MG63 (cell line): ENCODE measurements at regions not wholly inside any gene's neighbourhood (a gene's known extent, or its start where the extent isn't known, plus 50 kb on each side); places are given as distances from the start of the nearest gene placed in this dataset.
A peak's percentile ranks its signal among the peaks of the same experiment; 100 is the strongest.
"Not testable (repeated sequence)": the region's sequence is repeated elsewhere in the genome, so short reads cannot be mapped to it uniquely, and the experiment has no call there.

Source experiments
- DNase-seq: peaks from one replicate; pipeline ENCODE4 v3.0.0-alpha.2; 2020
- H3K27me3 ChIP-seq: fragments of 250-450 bp; sonication (Bioruptor Pico); 2 replicates; pipeline ENCODE4 v1.5.1; 2020; ENCODE audit warnings: mild to moderate bottlenecking, moderate library complexity
- H3K36me3 ChIP-seq: fragments of 250-450 bp; sonication (Bioruptor Pico); 2 replicates; pipeline ENCODE4 v1.5.1; 2020; ENCODE audit warnings: mild to moderate bottlenecking, moderate library complexity
- H3K4me3 ChIP-seq: fragments of 250-450 bp; sonication (Bioruptor Pico); 2 replicates; pipeline ENCODE4 v1.5.1; 2020; ENCODE audit warnings: mild to moderate bottlenecking, moderate library complexity
- H3K9me3 ChIP-seq: fragments of 250-450 bp; sonication (Bioruptor Pico); 2 replicates; pipeline ENCODE4 v1.5.1; 2020; ENCODE audit warnings: mild to moderate bottlenecking, moderate library complexity

- Histone ChIP-seq H3K36me3 (no peaks in the 10 kb centered on the region), H3K27me3 (no peaks in the 10 kb centered on the region), H3K4me3 (no peak overlapping the region), H3K9me3 (no peaks in the 10 kb centered on the region)
- no peak for DNase-seq
Measured at GRCh38 chr9:120306561-120306960, 273.4 kb downstream of the CDK5RAP2 start.

GRCh38 chr9:120306088-120306487 lies 273.9 kb downstream of the CDK5RAP2 start:
- H3K9me3 ChIP-seq, result no peaks in the 10 kb centered on the region
- no peak overlapping the region for H3K4me3 ChIP-seq
- no peaks in the 10 kb centered on the region for H3K36me3 ChIP-seq
- no peaks in the 10 kb centered on the region for H3K27me3 ChIP-seq
- no peak for DNase-seq

- not testable (repeated sequence) for DNase-seq, H3K27me3 ChIP-seq, H3K4me3 ChIP-seq, H3K9me3 ChIP-seq, H3K36me3 ChIP-seq
Measured at GRCh38 chr9:120304896-120305295, 275.1 kb downstream of the CDK5RAP2 start.

DNA sequence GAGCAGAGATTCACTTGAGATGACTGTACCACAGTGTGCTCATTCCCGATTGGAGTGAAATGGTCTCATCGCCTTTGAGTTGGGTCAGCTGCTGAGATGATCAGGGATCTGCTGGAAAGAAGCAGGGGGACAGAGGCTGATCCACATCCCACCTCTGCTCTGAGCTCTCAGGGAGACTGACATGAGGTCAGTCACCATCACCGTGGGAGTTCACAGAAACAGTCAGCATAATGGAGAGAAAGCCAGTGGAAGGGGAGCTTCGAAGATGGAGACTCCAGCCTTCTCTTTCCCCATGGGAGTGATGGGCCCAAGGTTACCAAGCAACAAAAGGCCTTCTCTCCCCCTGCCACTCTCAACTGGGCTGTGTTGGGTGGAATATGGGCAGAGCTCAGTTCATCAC lies 276.4 kb downstream of the CDK5RAP2 start:
- DNase-seq, result no peak
- Histone ChIP-seq H3K9me3 (no peaks in the 10 kb centered on the region), H3K4me3 (no peak overlapping the region), H3K27me3 (no peaks in the 10 kb centered on the region), H3K36me3 (no peaks in the 10 kb centered on the region)

- DNase-seq, result peak; percentile 13
- no peaks in the 10 kb centered on the region for H3K27me3 ChIP-seq
- no peak overlapping the region for H3K4me3 ChIP-seq
- no peaks in the 10 kb centered on the region for H3K36me3 ChIP-seq
- H3K9me3 ChIP-seq, result no peaks in the 10 kb centered on the region
Measured at GRCh38 chr9:120299785-120300184, 280.2 kb downstream of the CDK5RAP2 start.

GRCh38 chr9:120294003-120294402 lies 286.0 kb downstream of the CDK5RAP2 start:
- Histone ChIP-seq H3K4me3 (no peak overlapping the region), H3K27me3 (no peaks in the 10 kb centered on the region), H3K9me3 (no peaks in the 10 kb centered on the region), H3K36me3 (no peaks in the 10 kb centered on the region)
- no peak for DNase-seq

DNA sequence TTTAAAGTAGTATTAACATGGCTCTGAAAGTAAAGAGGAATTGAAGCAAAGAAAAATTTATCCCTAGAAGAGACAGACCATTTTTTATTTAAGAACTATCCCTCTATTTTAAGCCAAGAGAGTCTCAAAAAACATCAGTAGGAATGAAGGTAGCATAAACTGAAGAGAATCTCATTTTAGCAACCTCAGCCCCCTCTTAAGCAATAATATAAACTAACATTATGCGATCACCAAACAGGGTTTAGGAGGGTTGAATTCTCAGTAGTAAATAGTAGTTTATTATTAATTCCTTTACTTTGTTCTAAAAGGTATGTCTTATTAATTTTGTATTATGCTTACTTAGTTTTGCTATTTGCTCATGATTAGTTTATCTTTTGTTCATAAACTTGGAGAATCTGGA lies 287.4 kb downstream of the CDK5RAP2 start:
- Histone ChIP-seq H3K4me3 (no peak overlapping the region), H3K27me3 (no peaks in the 10 kb centered on the region), H3K36me3 (no peaks in the 10 kb centered on the region), H3K9me3 (no peaks in the 10 kb centered on the region)
- DNase-seq, result no peak

DNA sequence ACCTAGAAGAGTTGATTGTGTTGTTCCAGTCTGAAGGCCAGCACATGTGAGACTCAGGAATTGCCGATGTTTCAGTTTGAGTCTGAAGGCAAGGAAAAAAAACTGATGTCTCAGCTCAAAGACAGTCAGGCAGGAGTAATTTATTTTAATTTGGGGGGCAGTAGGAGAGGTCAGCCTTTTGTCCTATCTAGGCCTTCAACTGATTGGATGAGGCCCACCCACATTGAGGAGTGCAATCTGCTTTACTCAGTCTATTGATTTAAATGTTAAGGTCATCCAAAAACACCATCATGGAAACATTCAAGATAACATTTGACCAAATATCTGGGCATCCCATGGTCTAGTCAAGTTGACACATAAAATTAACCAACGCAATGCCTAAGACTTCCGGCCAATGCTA lies 288.9 kb downstream of the CDK5RAP2 start:
- no peaks in the 10 kb centered on the region for H3K9me3 ChIP-seq
- no peaks in the 10 kb centered on the region for H3K27me3 ChIP-seq
- H3K4me3 ChIP-seq, result no peak overlapping the region
- H3K36me3 ChIP-seq, result no peaks in the 10 kb centered on the region
- DNase-seq, result no peak

GRCh38 chr9:120289990-120290975 lies 289.7 kb downstream of the CDK5RAP2 start:
- H3K27me3 ChIP-seq, result no peaks in the 10 kb centered on the region
- no peaks in the 10 kb centered on the region for H3K36me3 ChIP-seq
- no peaks in the 10 kb centered on the region for H3K9me3 ChIP-seq
- DNase-seq, result peak; percentile 51
- no peak overlapping the region for H3K4me3 ChIP-seq

GRCh38 chr9:120289098-120289497 lies 290.9 kb downstream of the CDK5RAP2 start:
- Histone ChIP-seq H3K4me3 (no peak overlapping the region), H3K27me3 (no peaks in the 10 kb centered on the region), H3K36me3 (no peaks in the 10 kb centered on the region), H3K9me3 (no peaks in the 10 kb centered on the region)
- DNase-seq, result peak; percentile 58

GRCh38 chr9:120286530-120286929 lies 293.4 kb downstream of the CDK5RAP2 start:
- DNase-seq, result no peak

DNA sequence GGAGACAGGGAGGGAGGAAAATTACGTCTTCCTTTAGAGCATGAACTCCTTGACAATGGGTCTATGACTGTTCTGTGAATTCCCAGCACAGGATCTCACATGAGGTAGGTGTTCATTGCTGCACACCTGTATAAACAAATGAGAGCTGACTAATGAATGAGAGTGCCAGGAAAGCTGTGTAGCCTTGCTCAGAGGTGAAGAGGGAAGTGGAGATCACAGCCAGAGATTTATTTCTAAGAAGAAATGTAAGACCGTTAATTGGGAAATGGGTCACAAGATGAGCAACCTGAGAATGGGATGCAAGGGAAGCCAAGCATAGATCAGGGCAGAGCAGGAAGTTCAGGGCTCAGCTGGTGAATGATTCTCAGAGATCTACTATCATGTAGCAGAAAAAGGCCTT lies 295.1 kb downstream of the CDK5RAP2 start:
- H3K4me3 ChIP-seq, result no peak overlapping the region
- H3K27me3 ChIP-seq, result no peaks in the 10 kb centered on the region
- no peak for DNase-seq
- no peaks in the 10 kb centered on the region for H3K36me3 ChIP-seq
- no peaks in the 10 kb centered on the region for H3K9me3 ChIP-seq

More at GRCh38 chr9:120286530-120286929, 293.4 kb downstream of the CDK5RAP2 start:
- H3K9me3 ChIP-seq, result no peaks in the 10 kb centered on the region
- H3K4me3 ChIP-seq, result no peak overlapping the region
- H3K36me3 ChIP-seq, result no peaks in the 10 kb centered on the region
- H3K27me3 ChIP-seq, result no peaks in the 10 kb centered on the region

GRCh38 chr9:120281665-120282064 lies 298.3 kb downstream of the CDK5RAP2 start:
- DNase-seq, result no peak
- H3K27me3 ChIP-seq, result no peaks in the 10 kb centered on the region
- H3K36me3 ChIP-seq, result no peaks in the 10 kb centered on the region
- H3K4me3 ChIP-seq, result no peak overlapping the region
- H3K9me3 ChIP-seq, result no peaks in the 10 kb centered on the region

- no peak for DNase-seq
- Histone ChIP-seq H3K9me3 (no peaks in the 10 kb centered on the region), H3K27me3 (no peaks in the 10 kb centered on the region), H3K36me3 (no peaks in the 10 kb centered on the region), H3K4me3 (no peak overlapping the region)
Measured at GRCh38 chr9:120267929-120268328, 312.0 kb downstream of the CDK5RAP2 start.

GRCh38 chr9:120265791-120266190 lies 314.2 kb downstream of the CDK5RAP2 start:
- H3K4me3 ChIP-seq, result no peak overlapping the region
- H3K27me3 ChIP-seq, result no peaks in the 10 kb centered on the region
- no peaks in the 10 kb centered on the region for H3K36me3 ChIP-seq
- H3K9me3 ChIP-seq, result no peaks in the 10 kb centered on the region
- peak; percentile 62 for DNase-seq

- Histone ChIP-seq H3K36me3 (no peaks in the 10 kb centered on the region), H3K4me3 (no peak overlapping the region), H3K27me3 (no peaks in the 10 kb centered on the region), H3K9me3 (no peaks in the 10 kb centered on the region)
- DNase-seq, result no peak
Measured at GRCh38 chr9:120264528-120264927, 315.4 kb downstream of the CDK5RAP2 start.

- no peak for DNase-seq
- Histone ChIP-seq H3K4me3 (no peak overlapping the region), H3K36me3 (no peaks in the 10 kb centered on the region), H3K27me3 (no peaks in the 10 kb centered on the region), H3K9me3 (no peaks in the 10 kb centered on the region)
Measured at GRCh38 chr9:120263836-120264235, 316.1 kb downstream of the CDK5RAP2 start.

GRCh38 chr9:120261419-120261818 lies 318.5 kb downstream of the CDK5RAP2 start:
- no peak for DNase-seq
- peaks cover 4% of the 10 kb centered on the region; the same call in 1 of the 2 replicates for H3K27me3 ChIP-seq
- H3K4me3 ChIP-seq, result no peak overlapping the region

More at GRCh38 chr9:120261419-120261818, 318.5 kb downstream of the CDK5RAP2 start:
- Histone ChIP-seq H3K36me3 (no peaks in the 10 kb centered on the region), H3K9me3 (no peaks in the 10 kb centered on the region)
